KBM-7 (cell line): ENCODE measurements at regions not wholly inside any gene's neighbourhood (a gene's known extent, or its start where the extent isn't known, plus 50 kb on each side); places are given as distances from the start of the nearest gene placed in this dataset.

Source experiments
- DNase-seq: peaks from one replicate; pipeline ENCODE4 v3.0.0-alpha.2; 2015
- in situ Hi-C: fragments of 300-500 bp; cut with MboI; formaldehyde crosslinking; loops from 2 replicates; pipeline ENCODE4 v1.14.3; 2020; ENCODE audit warnings: low sequenced_read_pairs, low pct_unique_long_range_greater_than_20kb, mixed read lengths

GRCh38 chr4:147049946-147050345, 104.3 kb upstream of the TTC29 start:
- DNase-seq, result no peak
- in situ Hi-C loops, result no loop called here

GRCh38 chr4:147050356-147050765, 104.7 kb upstream of the TTC29 start:
- DNase-seq, result no peak
- in situ Hi-C loops, result no loop called here

DNA sequence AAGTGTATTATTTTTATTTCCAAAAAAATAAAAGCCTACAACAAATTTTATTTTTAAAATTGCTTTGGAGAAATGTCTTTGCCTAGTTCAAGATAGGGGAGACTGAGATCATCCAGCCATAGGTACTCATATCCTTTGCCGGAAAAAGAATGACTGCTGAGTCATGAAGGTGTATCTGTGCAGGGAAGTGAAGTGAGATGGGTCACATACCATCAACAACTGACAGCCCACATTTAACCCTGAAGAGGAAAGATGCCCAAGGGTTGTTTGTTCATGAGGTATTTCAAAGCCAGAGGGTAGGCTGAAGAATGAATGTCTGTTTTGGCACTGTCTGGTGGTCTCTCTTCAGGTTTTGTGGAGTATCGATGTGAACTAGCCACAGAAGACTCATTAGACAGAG, 106.7 kb upstream of the TTC29 start:
- DNase-seq, result no peak
- in situ Hi-C loops, result no loop called here

- DNase-seq, result no peak
- in situ Hi-C loops, result no loop called here
These were observed 108.7 kb upstream of the TTC29 start for GRCh38 chr4:147054228-147054872.

DNA sequence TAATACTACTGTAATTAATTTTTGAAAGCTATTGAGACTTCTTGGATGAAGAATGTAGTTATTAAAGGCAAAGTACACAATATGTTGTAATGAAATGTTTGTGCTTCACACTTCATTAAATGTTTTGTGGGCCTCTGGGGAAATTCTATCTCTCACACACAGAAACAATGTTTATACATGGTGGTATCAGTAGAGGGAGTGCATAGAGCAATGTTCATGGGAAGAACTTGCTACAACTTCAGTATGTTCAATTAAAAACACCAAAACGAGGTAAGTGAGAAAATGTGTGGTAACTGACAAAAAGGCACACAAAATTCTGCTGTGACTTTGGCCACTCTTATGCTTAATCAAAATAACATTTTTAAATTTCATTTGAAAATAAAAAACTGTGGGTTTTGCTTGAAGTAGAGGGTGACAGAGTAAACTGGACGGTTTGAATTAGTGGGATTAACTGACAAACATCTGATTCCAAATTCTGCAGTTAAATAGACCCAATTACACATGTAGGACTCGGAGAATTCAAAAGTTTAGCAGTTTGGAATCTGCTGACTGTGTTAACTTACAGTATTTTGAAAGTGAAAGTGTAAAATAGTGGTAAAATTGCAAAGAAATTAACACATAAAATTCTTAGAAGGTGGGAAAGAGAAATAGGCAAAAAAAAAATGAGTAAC, 111.4 kb upstream of the TTC29 start:
- no peak for DNase-seq
- in situ Hi-C loops, result no loop called here

GRCh38 chr4:147057611-147058190, 112.0 kb upstream of the TTC29 start:
- in situ Hi-C loops, result no loop called here
- no peak for DNase-seq

GRCh38 chr4:147059064-147059731, 113.5 kb upstream of the TTC29 start:
- DNase-seq, result peak; percentile 45
- in situ Hi-C loops, result no loop called here

DNA sequence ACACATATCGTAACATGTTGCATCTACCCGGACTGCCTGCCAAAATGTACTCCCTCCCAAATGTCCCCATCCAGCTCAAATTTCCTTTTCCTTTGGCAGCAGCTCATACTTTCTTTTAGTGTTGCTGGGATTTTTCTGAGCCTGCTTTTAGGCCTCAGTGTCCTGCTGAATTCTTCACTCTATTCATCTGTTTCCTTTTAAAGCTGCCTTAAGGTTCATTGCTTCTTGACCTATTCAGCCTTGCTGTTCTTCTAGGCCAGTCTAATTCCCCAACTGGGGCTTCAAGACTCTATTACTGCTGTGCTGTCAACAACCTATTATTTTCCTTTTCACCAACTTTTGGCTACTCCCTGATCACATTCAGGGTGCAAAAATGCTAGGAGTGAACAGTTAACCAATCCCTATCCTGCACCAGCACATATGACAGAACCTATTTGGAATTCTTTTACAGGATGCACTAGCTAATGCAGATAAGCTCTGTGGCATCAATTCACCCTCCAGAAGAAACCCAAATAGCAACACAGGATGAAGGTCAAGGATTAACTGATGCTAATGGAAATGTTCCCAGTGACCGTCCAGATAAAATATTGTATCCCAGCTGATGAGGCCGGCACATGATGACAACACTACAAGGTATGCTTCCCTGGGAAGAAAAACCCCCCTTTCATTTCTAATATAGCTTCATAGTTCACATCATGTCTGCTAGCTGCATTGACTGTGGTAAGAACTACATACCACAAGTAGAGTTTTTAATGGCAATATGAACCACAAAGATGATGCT, 114.7 kb upstream of the TTC29 start:
- DNase-seq, result no peak
- in situ Hi-C loops, result no loop called here

- in situ Hi-C loops, result no loop called here
These were observed 119.2 kb upstream of the TTC29 start for GRCh38 chr4:147064856-147065255.

DNA sequence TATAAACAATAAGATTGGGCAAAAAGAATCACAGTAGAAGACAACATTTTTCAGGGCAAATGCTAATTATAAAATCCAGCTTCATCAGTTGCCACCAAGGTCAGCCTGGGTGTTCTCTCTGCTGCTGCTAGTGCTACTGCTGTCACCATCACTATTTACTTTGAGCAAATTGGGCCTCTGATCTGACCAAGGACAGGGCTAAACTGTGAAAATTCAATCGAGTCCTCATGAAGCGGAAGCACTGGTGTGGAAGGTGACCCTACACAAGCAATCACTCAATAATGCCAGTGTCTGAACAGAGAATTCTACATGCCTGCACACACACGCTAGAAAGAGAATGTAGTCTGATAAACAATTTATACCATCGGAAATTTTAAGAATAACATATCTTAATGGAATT, 122.9 kb upstream of the TTC29 start:
- no peak for DNase-seq
- in situ Hi-C loops, result no loop called here

More at GRCh38 chr4:147064856-147065255, 119.2 kb upstream of the TTC29 start:
- no peak for DNase-seq

- in situ Hi-C loops, result no loop called here
These were observed 125.6 kb upstream of the TTC29 start for GRCh38 chr4:147071209-147071740.

GRCh38 chr4:147076179-147076578, 130.5 kb upstream of the TTC29 start:
- DNase-seq, result no peak
- in situ Hi-C loops, result no loop called here

More at GRCh38 chr4:147071209-147071740, 125.6 kb upstream of the TTC29 start:
- no peak for DNase-seq

- no peak for DNase-seq
- in situ Hi-C loops, result no loop called here
These were observed 131.1 kb upstream of the TTC29 start for GRCh38 chr4:147076728-147077127.

DNA sequence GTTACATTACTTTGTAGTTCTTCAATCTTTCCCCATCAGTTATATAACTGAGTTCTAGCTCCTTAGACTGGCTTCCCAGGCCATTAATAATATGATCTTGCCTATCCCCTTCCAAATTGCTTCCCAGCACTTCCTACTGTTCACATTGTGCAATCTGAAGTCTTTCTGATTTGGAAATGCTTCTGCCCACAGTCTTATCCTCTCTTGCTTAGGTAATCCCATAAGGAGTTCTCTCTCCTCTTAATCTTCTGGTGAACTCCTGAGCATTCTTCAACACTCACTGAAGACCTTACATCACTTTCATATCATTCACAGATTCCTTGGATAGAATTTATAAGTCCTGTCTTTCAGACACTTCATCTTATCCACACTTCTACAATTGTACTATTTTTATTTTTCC, 132.7 kb upstream of the TTC29 start:
- in situ Hi-C loops, result no loop called here
- DNase-seq, result no peak

GRCh38 chr4:147078875-147079658, 133.4 kb upstream of the TTC29 start:
- in situ Hi-C loops, result no loop called here
- no peak for DNase-seq

GRCh38 chr4:147084861-147085260, 139.2 kb upstream of the TTC29 start:
- no peak for DNase-seq
- in situ Hi-C loops, result no loop called here

DNA sequence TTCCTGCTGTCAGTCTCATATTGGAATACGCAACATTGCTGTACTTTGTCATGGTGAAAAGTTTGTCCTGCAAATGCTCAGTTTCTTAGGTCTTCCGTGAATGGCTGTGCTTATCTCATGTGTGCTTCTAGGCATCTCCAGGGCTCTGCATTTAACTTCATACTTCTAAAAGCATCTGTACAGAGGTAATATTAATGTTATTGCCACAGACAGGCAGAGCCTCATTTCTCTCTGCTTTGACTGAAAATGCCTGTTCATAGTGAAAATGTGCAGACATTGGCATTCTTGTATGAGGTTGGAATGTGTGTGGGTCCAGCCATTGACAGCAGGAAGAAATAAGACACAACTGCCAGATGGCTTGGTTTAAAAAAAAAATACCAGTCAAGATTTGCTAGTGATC, 140.1 kb upstream of the TTC29 start:
- in situ Hi-C loops, result no loop called here
- no peak for DNase-seq

DNA sequence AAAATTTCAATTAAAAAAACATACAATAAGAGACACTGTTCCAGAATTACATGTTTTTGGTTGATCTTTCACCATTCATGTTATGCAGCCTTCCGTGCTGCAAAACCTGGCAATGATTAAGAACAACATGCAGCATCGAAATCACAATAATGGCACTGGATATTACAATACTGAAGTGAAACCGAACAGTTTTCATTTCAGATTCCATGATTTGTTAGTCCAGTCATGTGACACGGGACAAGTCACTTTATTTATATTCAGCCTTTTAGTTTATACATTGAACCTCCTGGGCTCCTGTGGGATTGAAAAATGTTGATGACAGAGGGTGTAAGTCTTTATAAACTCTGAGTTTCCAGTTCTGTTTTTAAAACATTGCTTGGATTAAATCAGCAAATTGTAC, 142.5 kb upstream of the TTC29 start:
- no peak for DNase-seq
- in situ Hi-C loops, result no loop called here
